ENCODE measurements at regions not wholly inside any gene's neighbourhood (a gene's known extent, or its start where the extent isn't known, plus 50 kb on each side); places are given as distances from the start of the nearest gene placed in this dataset.

DNA sequence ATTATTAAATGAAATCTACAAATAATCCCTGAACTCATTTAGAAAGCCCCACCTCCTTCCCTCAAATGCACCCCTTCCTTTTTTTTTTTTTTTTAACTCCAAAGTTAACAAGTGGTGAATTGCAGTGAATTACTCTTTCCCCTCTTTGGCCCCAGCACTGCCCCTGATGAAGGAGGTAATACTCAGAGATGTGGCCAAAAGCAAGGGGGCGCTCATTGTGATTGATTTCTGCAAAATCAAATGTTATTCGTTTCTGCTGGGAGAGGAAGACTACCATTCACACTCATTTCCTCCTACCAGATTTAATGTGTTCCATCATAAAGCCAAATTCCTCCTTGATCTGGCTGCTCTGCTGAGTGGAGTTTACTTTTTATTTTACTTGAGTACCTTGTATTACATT is 259.4 kb downstream of the GPD2 start:
- Mint-ChIP-seq H3K9me3 (no peaks in the 10 kb centered on the region), H3K27me3 (peaks cover 2 to 3% of the 10 kb centered on the region in 2 donors), H3K4me3 (no peak overlapping the region), H3K36me3 (no peaks in the 10 kb centered on the region), H3K27ac (no peak overlapping the region), H3K4me1 (no peaks in the 10 kb centered on the region)
- Histone ChIP-seq H3K4me1 (ENCODE audit: insufficient read depth, low read length) (no peaks in the 10 kb centered on the region), H3K27ac (ENCODE audit: low read depth, low read length) (no peak overlapping the region), H3K36me3 (ENCODE audit: insufficient read depth, low read length) (no peaks in the 10 kb centered on the region), H3K27me3 (ENCODE audit: insufficient read depth, low read length) (no peaks in the 10 kb centered on the region), H3K9me3 (ENCODE audit: control insufficient read depth in 1 of 2, low read length in 2 of 2) (no peaks in the 10 kb centered on the region), H3K4me3 (ENCODE audit: low read length in 2 of 2) (no peak overlapping the region)
- CTCF ChIA-PET (ENCODE audit: partially characterized antibody), result interaction anchor here (1.3 kb wide), 1 partner anchor 9 kb away, joined by 3 read pairs; no protein-coding TSS in a partner anchor
- POLR2A ChIA-PET (ENCODE audit: partially characterized antibody), result no interaction called here
- DNase-seq, result no peak
- intact Hi-C loops (cut with micrococcal nuclease), result no loop called here

DNA sequence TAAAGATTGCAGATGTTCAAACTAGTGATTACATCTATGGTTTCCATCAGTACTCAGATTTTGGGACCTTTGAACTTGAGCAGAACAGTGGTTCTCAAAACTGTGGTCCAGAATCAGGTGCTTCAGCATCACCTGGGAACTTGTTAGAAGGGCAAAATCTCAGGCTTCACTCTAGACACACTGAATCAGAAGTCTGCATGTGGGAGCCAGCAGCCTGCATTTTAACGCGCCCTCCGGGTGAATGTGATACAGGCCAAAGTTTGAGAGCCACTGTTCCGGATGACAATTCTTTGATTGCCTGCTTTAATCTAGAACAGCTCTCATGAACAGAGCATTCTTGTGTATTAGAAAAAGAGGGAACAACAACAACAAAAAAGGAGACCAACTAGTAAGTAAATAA is 261.7 kb downstream of the GPD2 start:
- Mint-ChIP-seq H3K27ac (no peak overlapping the region), H3K27me3 (peaks cover 1 to 8% of the 10 kb centered on the region in 2 donors), H3K36me3 (no peaks in the 10 kb centered on the region), H3K9me3 (no peaks in the 10 kb centered on the region), H3K4me3 (no peak overlapping the region), H3K4me1 (no peaks in the 10 kb centered on the region)
- Histone ChIP-seq H3K27ac (ENCODE audit: low read depth, low read length) (no peak overlapping the region), H3K4me3 (ENCODE audit: low read length in 2 of 2) (no peak overlapping the region), H3K27me3 (ENCODE audit: insufficient read depth, low read length) (no peaks in the 10 kb centered on the region), H3K9me3 (ENCODE audit: control insufficient read depth in 1 of 2, low read length in 2 of 2) (no peaks in the 10 kb centered on the region), H3K4me1 (ENCODE audit: insufficient read depth, low read length) (no peaks in the 10 kb centered on the region), H3K36me3 (ENCODE audit: insufficient read depth, low read length) (no peaks in the 10 kb centered on the region)
- CTCF ChIA-PET (ENCODE audit: partially characterized antibody), result no interaction called here
- intact Hi-C loops (cut with micrococcal nuclease), result no loop called here
- POLR2A ChIA-PET (ENCODE audit: partially characterized antibody), result no interaction called here
- no peak for DNase-seq

DNA sequence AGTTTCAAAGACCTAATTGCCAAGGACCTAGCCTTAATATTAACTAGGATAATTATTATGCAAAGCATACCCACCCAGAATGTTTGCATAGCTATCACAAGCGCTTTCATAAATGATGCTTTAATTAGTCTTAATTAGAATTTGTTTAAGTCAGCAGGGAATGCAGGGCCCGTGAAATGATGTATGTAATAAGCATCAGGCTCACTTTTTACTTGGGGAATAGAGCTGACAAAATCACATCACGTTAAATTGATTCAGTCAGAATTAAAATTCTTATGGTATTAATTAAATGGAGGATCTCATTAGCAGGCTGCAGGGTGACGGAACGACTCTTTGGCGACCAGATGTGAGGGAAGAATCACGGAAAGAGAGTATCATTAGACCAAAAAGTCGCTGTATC is 264.5 kb downstream of the GPD2 start:
- Mint-ChIP-seq H3K27me3 (peaks cover 1 to 5% of the 10 kb centered on the region in 2 donors), H3K4me3 (no peak overlapping the region), H3K36me3 (no peaks in the 10 kb centered on the region), H3K9me3 (no peaks in the 10 kb centered on the region), H3K4me1 (no peaks in the 10 kb centered on the region), H3K27ac (no peak overlapping the region)
- Histone ChIP-seq H3K36me3 (ENCODE audit: insufficient read depth, low read length) (no peaks in the 10 kb centered on the region), H3K9me3 (ENCODE audit: control insufficient read depth in 1 of 2, low read length in 2 of 2) (no peaks in the 10 kb centered on the region), H3K27ac (ENCODE audit: low read depth, low read length) (no peak overlapping the region), H3K4me3 (ENCODE audit: low read length in 2 of 2) (no peak overlapping the region), H3K27me3 (ENCODE audit: insufficient read depth, low read length) (no peaks in the 10 kb centered on the region), H3K4me1 (ENCODE audit: insufficient read depth, low read length) (no peaks in the 10 kb centered on the region)
- ChIA-PET POLR2A (ENCODE audit: partially characterized antibody) (no interaction called here), CTCF (ENCODE audit: partially characterized antibody) (no interaction called here)
- DNase-seq, result no peak
- intact Hi-C loops (cut with micrococcal nuclease), result no loop called here

DNA sequence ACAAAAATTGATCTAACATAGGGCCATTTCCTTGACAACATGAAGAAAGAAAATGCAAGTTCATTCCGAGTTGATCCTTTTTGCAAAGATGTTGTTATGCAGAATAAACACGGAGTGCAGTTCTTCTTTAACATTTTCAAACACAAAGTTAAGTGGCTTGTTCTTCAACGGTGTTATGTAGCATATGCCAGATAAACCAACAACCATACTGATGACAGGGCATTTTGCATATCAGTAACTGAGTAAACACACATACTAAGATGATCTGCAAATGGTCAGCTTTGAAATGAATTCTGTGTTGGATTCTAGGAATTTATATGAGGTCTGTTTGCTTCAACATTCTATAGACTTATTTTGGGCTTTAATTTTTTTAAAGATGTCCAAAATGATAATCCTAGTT is 266.4 kb downstream of the GPD2 start:
- no peaks in the 10 kb centered on the region for H3K36me3 Mint-ChIP-seq
- no peak overlapping the region for H3K4me3 Mint-ChIP-seq
- no peak overlapping the region for H3K4me3 ChIP-seq (ENCODE audit: low read length in 2 of 2)
- POLR2A ChIA-PET (ENCODE audit: partially characterized antibody), result no interaction called here
- intact Hi-C loops (cut with micrococcal nuclease), result no loop called here
- no peaks in the 10 kb centered on the region for H3K9me3 Mint-ChIP-seq
- no peak overlapping the region for H3K27ac ChIP-seq (ENCODE audit: low read depth, low read length)
- H3K9me3 ChIP-seq (ENCODE audit: control insufficient read depth in 1 of 2, low read length in 2 of 2), result no peaks in the 10 kb centered on the region
- no peaks in the 10 kb centered on the region for H3K36me3 ChIP-seq (ENCODE audit: insufficient read depth, low read length)
- H3K4me1 Mint-ChIP-seq, result no peaks in the 10 kb centered on the region
- no peaks in the 10 kb centered on the region for H3K27me3 ChIP-seq (ENCODE audit: insufficient read depth, low read length)
- peaks cover 1 to 5% of the 10 kb centered on the region in 2 donors for H3K27me3 Mint-ChIP-seq
- CTCF ChIA-PET (ENCODE audit: partially characterized antibody), result no interaction called here
- no peak for DNase-seq
- H3K27ac Mint-ChIP-seq, result no peak overlapping the region
- H3K4me1 ChIP-seq (ENCODE audit: insufficient read depth, low read length), result no peaks in the 10 kb centered on the region

DNA sequence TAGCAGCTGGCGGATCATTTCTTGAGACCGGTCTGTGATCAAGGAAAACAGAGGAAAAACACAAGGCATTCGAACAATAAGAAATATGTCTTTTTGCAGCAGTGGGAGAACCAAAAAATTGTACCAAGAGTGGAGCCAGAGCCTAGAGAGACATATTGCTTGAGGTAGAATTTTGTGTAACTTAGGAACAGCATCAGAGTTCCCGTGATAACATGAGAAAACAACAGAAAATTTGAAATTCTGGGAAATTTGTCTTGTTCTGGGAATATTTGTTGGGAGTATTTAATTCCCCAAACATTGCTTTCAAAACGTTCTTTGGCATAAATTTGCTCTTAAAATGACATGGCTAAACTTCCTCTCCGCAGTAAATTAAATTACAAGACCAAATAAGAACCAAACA is 267.5 kb downstream of the GPD2 start:
- no peaks in the 10 kb centered on the region for H3K4me1 ChIP-seq (ENCODE audit: insufficient read depth, low read length)
- ChIA-PET POLR2A (ENCODE audit: partially characterized antibody) (no interaction called here), CTCF (ENCODE audit: partially characterized antibody) (no interaction called here)
- Mint-ChIP-seq H3K4me1 (no peaks in the 10 kb centered on the region), H3K27me3 (peaks cover 1 to 5% of the 10 kb centered on the region in 2 donors), H3K4me3 (no peak overlapping the region), H3K36me3 (no peaks in the 10 kb centered on the region), H3K9me3 (no peaks in the 10 kb centered on the region), H3K27ac (no peak overlapping the region)
- DNase-seq, result no peak
- H3K36me3 ChIP-seq (ENCODE audit: insufficient read depth, low read length), result no peaks in the 10 kb centered on the region
- no peak overlapping the region for H3K27ac ChIP-seq (ENCODE audit: low read depth, low read length)
- no peaks in the 10 kb centered on the region for H3K27me3 ChIP-seq (ENCODE audit: insufficient read depth, low read length)
- H3K4me3 ChIP-seq (ENCODE audit: low read length in 2 of 2), result no peak overlapping the region
- no peaks in the 10 kb centered on the region for H3K9me3 ChIP-seq (ENCODE audit: control insufficient read depth in 1 of 2, low read length in 2 of 2)
- intact Hi-C loops (cut with micrococcal nuclease), result no loop called here

DNA sequence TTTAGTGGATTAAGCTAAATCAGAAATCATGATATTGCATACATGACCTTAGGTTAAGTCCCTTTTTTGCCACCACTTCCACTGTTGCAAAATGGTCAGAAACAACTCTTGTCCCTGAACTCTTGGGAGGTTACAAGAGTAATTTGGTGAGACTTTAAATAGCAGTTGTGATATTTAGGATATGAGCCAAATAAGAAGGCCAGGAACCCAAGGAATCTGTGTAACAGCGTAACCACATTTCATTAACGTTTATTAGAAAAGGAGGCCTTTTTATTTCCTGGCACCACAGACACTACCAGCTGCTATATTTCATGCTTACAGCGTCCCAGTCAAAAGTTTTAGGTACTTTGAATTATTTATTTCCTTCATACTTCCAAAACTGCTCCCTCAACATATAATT is 268.0 kb downstream of the GPD2 start:
- Histone ChIP-seq H3K4me1 (ENCODE audit: insufficient read depth, low read length) (no peaks in the 10 kb centered on the region), H3K4me3 (ENCODE audit: low read length in 2 of 2) (no peak overlapping the region), H3K36me3 (ENCODE audit: insufficient read depth, low read length) (no peaks in the 10 kb centered on the region), H3K27ac (ENCODE audit: low read depth, low read length) (no peak overlapping the region), H3K27me3 (ENCODE audit: insufficient read depth, low read length) (no peaks in the 10 kb centered on the region), H3K9me3 (ENCODE audit: control insufficient read depth in 1 of 2, low read length in 2 of 2) (no peaks in the 10 kb centered on the region)
- peaks cover 1 to 5% of the 10 kb centered on the region in 2 donors for H3K27me3 Mint-ChIP-seq
- no peaks in the 10 kb centered on the region for H3K4me1 Mint-ChIP-seq
- H3K9me3 Mint-ChIP-seq, result no peaks in the 10 kb centered on the region
- DNase-seq, result no peak
- H3K27ac Mint-ChIP-seq, result no peak overlapping the region
- intact Hi-C loops (cut with micrococcal nuclease), result no loop called here
- CTCF ChIA-PET (ENCODE audit: partially characterized antibody), result no interaction called here
- no peak overlapping the region for H3K4me3 Mint-ChIP-seq
- POLR2A ChIA-PET (ENCODE audit: partially characterized antibody), result no interaction called here
- H3K36me3 Mint-ChIP-seq, result no peaks in the 10 kb centered on the region

DNA sequence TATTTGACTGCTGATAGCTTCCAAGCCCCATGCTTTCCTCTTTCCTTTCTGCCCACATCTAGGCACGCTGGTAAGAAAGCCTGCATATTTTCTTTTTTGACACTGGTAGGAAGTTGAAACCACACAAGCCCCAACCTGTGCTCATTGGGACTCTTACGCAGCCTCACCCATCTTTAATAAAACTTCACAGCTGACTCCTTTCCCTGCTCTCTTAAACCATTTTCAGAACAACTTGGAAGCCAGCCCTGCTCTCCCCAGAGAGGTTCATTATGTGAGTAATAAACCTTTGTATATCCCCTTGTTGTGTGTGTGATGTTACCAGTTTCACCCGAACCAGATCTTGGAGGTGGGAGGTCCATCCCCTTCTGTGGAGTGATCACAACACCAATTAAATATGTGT is 268.4 kb downstream of the GPD2 start:
- Histone ChIP-seq H3K4me3 (ENCODE audit: low read length in 2 of 2) (no peak overlapping the region), H3K36me3 (ENCODE audit: insufficient read depth, low read length) (no peaks in the 10 kb centered on the region), H3K9me3 (ENCODE audit: control insufficient read depth in 1 of 2, low read length in 2 of 2) (no peaks in the 10 kb centered on the region), H3K27me3 (ENCODE audit: insufficient read depth, low read length) (no peaks in the 10 kb centered on the region), H3K4me1 (ENCODE audit: insufficient read depth, low read length) (no peaks in the 10 kb centered on the region), H3K27ac (ENCODE audit: low read depth, low read length) (no peak overlapping the region)
- intact Hi-C loops (cut with micrococcal nuclease), result no loop called here
- H3K9me3 Mint-ChIP-seq, result no peaks in the 10 kb centered on the region
- DNase-seq, result no peak
- no peak overlapping the region for H3K4me3 Mint-ChIP-seq
- ChIA-PET CTCF (ENCODE audit: partially characterized antibody) (interaction anchor here (1.0 kb wide), 1 partner anchor 8 kb away, joined by 3 read pairs; no protein-coding TSS in a partner anchor), POLR2A (ENCODE audit: partially characterized antibody) (no interaction called here)
- H3K27ac Mint-ChIP-seq, result no peak overlapping the region
- no peaks in the 10 kb centered on the region for H3K36me3 Mint-ChIP-seq
- peaks cover 1 to 5% of the 10 kb centered on the region in 2 donors for H3K27me3 Mint-ChIP-seq
- H3K4me1 Mint-ChIP-seq, result no peaks in the 10 kb centered on the region

DNA sequence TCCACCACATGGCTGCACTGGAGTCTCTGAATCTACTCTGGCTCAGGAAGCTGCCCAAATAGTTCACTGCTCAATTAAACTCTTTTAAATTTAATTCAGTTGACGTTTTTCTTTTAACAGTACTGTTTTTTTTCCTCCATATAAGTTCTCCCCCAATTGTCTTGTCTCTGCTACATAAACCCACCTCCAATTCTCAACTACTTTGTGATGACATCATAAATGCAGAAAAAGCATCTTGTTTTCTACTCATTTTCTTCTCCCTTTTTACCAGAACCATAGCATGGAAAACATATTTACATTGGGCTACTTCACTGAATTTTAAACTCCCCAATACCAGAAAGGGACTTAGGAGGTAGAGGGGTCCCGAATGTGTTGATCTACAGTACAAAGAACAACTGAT is 270.4 kb downstream of the GPD2 start:
- peaks cover 1 to 3% of the 10 kb centered on the region in 2 donors for H3K27me3 Mint-ChIP-seq
- no peaks in the 10 kb centered on the region for H3K9me3 Mint-ChIP-seq
- H3K36me3 Mint-ChIP-seq, result no peaks in the 10 kb centered on the region
- H3K27ac Mint-ChIP-seq, result no peak overlapping the region
- Histone ChIP-seq H3K4me3 (ENCODE audit: low read length in 2 of 2) (no peak overlapping the region), H3K36me3 (ENCODE audit: insufficient read depth, low read length) (no peaks in the 10 kb centered on the region), H3K9me3 (ENCODE audit: control insufficient read depth in 1 of 2, low read length in 2 of 2) (no peaks in the 10 kb centered on the region), H3K4me1 (ENCODE audit: insufficient read depth, low read length) (no peaks in the 10 kb centered on the region), H3K27ac (ENCODE audit: low read depth, low read length) (no peak overlapping the region), H3K27me3 (ENCODE audit: insufficient read depth, low read length) (no peaks in the 10 kb centered on the region)
- no peak overlapping the region for H3K4me3 Mint-ChIP-seq
- CTCF ChIA-PET (ENCODE audit: partially characterized antibody), result no interaction called here
- H3K4me1 Mint-ChIP-seq, result no peaks in the 10 kb centered on the region
- POLR2A ChIA-PET (ENCODE audit: partially characterized antibody), result no interaction called here
- DNase-seq, result no peak
- intact Hi-C loops (cut with micrococcal nuclease), result no loop called here
